ENCODE measurements at regions not wholly inside any gene's neighbourhood (a gene's known extent, or its start where the extent isn't known, plus 50 kb on each side); places are given as distances from the start of the nearest gene placed in this dataset.

DNA sequence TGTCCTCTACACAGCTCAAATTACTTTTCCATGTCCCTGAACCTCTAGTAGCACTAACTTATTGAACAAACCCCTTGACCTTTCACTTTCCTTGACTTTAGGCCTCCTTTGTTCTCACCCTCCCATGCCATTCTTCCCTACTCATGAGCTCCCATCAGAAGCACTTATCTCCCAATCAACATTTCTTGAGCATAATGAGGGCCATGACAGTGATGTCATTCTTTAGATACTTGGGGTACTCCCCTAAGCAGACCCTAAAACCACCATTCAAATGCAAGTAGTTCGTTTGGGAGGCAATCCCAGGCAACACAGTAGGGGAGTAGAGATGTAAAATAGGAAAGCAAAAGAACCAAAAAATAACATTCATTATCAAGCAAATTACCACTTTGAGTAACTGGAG is 115.9 kb upstream of the ARHGAP28 start:
- no peaks in the 10 kb centered on the region for H3K9me3 ChIP-seq
- no peak for DNase-seq
- no peaks in the 10 kb centered on the region for H3K4me1 ChIP-seq
- H3K36me3 ChIP-seq: no peaks in the 10 kb centered on the region
- TF ChIP-seq, protein P1, sequence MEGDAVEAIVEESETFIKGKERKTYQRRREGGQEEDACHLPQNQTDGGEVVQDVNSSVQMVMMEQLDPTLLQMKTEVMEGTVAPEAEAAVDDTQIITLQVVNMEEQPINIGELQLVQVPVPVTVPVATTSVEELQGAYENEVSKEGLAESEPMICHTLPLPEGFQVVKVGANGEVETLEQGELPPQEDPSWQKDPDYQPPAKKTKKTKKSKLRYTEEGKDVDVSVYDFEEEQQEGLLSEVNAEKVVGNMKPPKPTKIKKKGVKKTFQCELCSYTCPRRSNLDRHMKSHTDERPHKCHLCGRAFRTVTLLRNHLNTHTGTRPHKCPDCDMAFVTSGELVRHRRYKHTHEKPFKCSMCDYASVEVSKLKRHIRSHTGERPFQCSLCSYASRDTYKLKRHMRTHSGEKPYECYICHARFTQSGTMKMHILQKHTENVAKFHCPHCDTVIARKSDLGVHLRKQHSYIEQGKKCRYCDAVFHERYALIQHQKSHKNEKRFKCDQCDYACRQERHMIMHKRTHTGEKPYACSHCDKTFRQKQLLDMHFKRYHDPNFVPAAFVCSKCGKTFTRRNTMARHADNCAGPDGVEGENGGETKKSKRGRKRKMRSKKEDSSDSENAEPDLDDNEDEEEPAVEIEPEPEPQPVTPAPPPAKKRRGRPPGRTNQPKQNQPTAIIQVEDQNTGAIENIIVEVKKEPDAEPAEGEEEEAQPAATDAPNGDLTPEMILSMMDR (IDR thresholded peaks at IDR 0.05): no peak
- H3K4me3 ChIP-seq: no peak overlapping the region
- no peaks in the 10 kb centered on the region for H3K27me3 ChIP-seq
- no peak overlapping the region for H3K27ac ChIP-seq

DNA sequence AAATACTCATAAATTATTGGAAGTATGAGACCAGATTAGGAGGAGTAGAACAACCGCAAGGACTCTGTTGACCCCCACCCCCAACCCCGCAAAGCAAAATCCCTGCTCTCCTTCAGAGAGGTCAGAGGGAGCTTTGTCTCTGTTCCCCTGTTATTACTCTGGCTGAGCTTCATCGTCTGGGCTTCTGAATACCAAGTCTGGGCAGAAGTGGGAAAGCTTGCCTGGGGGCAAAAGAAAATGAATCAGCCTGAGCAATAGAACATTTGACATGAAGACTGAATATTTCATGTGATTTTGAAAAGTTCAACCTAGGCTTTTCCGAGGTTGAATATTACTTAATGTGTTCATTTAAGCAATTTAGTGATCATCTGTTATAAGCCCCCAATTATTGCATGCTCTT is 114.6 kb upstream of the ARHGAP28 start:
- no peak for TF ChIP-seq POLR2A (IDR thresholded peaks at IDR 0.05)
- TF ChIP-seq, protein P1 (IDR thresholded peaks at IDR 0.05): no peak
- Histone ChIP-seq H3K27me3 (no peaks in the 10 kb centered on the region), H3K9me3 (no peaks in the 10 kb centered on the region), H3K27ac (no peak overlapping the region), H3K36me3 (no peaks in the 10 kb centered on the region), H3K4me3 (no peak overlapping the region), H3K4me1 (no peaks in the 10 kb centered on the region)
- DNase-seq: no peak

DNA sequence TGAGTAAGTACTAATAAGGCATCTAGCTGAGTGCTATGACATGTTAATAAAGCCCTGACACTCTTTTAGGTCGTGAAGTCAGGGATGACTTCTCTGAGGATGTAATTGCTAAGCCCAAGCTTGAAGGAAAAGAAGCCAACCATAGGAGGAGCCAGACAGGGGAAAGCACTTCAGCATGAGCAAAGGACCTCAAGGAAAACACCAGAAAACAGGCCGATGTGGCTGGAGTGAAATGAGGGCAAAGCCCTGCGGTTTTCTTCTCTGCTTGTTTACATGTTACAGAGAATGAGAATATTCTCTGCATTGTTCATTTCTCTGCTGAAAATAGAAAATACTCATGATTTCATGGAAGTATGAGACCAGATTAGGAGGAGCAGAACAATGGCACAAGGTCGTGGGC is 112.5 kb upstream of the ARHGAP28 start:
- H3K27ac ChIP-seq: no peak overlapping the region
- H3K36me3 ChIP-seq: no peaks in the 10 kb centered on the region
- no peak for DNase-seq
- no peak overlapping the region for H3K4me3 ChIP-seq
- H3K9me3 ChIP-seq: no peaks in the 10 kb centered on the region
- TF ChIP-seq POLR2A (IDR thresholded peaks at IDR 0.05): no peak
- H3K4me1 ChIP-seq: no peaks in the 10 kb centered on the region
- no peaks in the 10 kb centered on the region for H3K27me3 ChIP-seq

DNA sequence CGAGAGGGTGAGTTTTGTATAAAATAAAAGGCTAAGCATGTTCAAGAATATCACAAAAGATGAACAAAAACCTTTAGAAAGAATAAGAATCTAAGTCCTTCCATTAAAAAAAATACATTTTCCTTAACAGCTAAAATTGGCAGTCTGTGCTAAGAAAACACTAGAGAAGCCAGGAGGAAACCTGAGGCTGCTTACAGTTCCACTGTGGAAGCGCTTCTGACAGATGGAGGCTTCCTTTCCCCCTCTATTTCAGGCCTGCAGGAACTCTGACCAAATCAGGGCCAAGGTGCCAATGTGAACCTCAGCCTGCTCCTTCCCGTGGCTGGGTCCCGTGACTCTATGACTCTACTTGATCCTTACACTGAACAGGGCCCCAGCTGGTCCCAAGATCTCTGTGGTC is 108.1 kb upstream of the ARHGAP28 start:
- Histone ChIP-seq H3K4me1 (no peaks in the 10 kb centered on the region), H3K4me3 (no peak overlapping the region), H3K27me3 (no peaks in the 10 kb centered on the region), H3K9me3 (no peaks in the 10 kb centered on the region), H3K36me3 (no peaks in the 10 kb centered on the region), H3K27ac (no peak overlapping the region)
- DNase-seq: no peak
- TF ChIP-seq, protein P1 (IDR thresholded peaks at IDR 0.05): no peak
- no peak for TF ChIP-seq POLR2A (IDR thresholded peaks at IDR 0.05)

DNA sequence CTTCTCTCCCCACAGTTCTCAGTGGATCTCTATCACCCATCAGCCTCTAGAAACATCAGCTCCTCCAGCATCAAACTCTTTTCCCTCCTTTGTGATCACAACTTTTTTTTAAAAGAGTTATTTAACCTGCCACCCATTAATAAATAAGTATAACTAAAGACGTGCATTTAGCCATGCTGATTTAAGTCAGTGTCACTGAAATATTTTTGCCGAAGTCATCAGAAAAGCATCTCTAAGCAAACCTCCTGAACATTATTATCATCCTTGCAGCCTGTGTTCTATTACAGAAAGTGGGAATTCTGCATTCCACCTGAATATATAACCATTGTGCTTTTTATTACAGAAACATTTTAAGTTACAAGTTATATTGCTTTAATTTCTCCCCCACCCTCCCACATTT is 106.2 kb upstream of the ARHGAP28 start:
- no peak overlapping the region for H3K27ac ChIP-seq
- H3K9me3 ChIP-seq: no peaks in the 10 kb centered on the region
- TF ChIP-seq, protein P1 (IDR thresholded peaks at IDR 0.05): no peak
- TF ChIP-seq POLR2A (IDR thresholded peaks at IDR 0.05): no peak
- H3K4me1 ChIP-seq: no peaks in the 10 kb centered on the region
- DNase-seq: no peak
- H3K27me3 ChIP-seq: no peaks in the 10 kb centered on the region
- H3K36me3 ChIP-seq: no peaks in the 10 kb centered on the region
- no peak overlapping the region for H3K4me3 ChIP-seq

DNA sequence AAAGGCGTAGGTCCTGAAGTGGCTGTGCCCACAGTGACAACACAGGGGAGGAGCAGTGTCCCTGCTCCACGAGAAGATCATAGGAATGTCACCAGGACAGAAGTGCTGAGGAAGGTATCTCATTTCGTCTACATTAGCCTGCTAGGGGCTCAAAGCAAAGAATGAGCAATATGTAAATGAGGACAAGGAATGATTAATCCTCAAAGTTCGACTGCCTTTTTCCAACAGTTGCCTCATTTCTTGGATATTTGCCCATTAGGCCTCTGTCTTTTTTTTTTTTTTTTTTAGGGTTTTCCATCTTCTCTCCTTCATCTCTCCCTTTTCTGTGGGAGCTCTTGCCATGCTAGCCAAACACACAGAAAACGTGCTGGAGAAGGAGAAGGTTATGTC is 105.2 kb upstream of the ARHGAP28 start:
- no peaks in the 10 kb centered on the region for H3K27me3 ChIP-seq
- no peak overlapping the region for H3K4me3 ChIP-seq
- DNase-seq: no peak
- H3K9me3 ChIP-seq: no peaks in the 10 kb centered on the region
- no peak for TF ChIP-seq POLR2A (IDR thresholded peaks at IDR 0.05)
- TF ChIP-seq, protein P1 (IDR thresholded peaks at IDR 0.05): no peak
- H3K27ac ChIP-seq: no peak overlapping the region
- no peaks in the 10 kb centered on the region for H3K4me1 ChIP-seq
- H3K36me3 ChIP-seq: no peaks in the 10 kb centered on the region
